ENCODE measurements at regions not wholly inside any gene's neighbourhood (a gene's known extent, or its start where the extent isn't known, plus 50 kb on each side); places are given as distances from the start of the nearest gene placed in this dataset.

DNA sequence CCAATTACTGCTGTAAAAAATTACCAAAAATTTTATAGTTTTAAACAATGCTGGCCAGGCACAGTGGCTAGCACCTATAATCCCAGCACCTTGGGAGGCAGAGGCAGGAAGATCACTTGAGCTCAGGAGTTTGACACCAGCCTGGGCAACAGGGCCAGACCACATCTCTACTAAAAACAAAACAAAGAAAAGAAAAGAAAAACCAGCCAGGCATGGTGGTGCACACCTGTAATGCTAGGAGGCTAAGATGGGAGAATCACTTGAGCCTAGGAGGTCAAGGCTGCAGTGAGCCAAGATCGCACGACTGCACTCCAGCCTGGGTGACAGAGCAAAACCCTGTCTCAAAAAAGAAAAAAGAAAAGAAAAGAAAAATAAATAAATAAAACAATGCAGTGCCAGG is 54.0 kb upstream of the ARID2 start:
- TF ChIP-seq POLR2AphosphoS5 (IDR thresholded peaks at IDR 0.05; ENCODE audit: low read depth, low read length), result no peak
- no peak for TF ChIP-seq POLR2A (IDR thresholded peaks at IDR 0.05; ENCODE audit: low read depth, low read length)
- no peak for TF ChIP-seq SPI1 (IDR thresholded peaks at IDR 0.05; ENCODE audit: low read depth, low read length)

Data from GM12891 (cell line).